HL-60 (cell line): ENCODE measurements at regions not wholly inside any gene's neighbourhood (a gene's known extent, or its start where the extent isn't known, plus 50 kb on each side); places are given as distances from the start of the nearest gene placed in this dataset.
"Not testable (repeated sequence)": the region's sequence is repeated elsewhere in the genome, so short reads cannot be mapped to it uniquely, and the experiment has no call there.

Experiments
- DNase-seq, 2 experiments: peaks; one replicate each; pipeline ENCODE4 v3.0.0-alpha.2; 2010 to 2020; ENCODE audit warnings: low read depth in 1 of 2, low spot score in 1 of 2
- H3K27ac ChIP-seq: fragments of 250-450 bp; sonication (Bioruptor Pico); replicated peaks from 2 replicates; pipeline ENCODE4 v1.5.1; 2020; ENCODE audit warnings: mild to moderate bottlenecking, moderate library complexity
- H3K27me3 ChIP-seq: fragments of 250-450 bp; sonication (Bioruptor Pico); 2 replicates; pipeline ENCODE4 v1.5.1; 2021; ENCODE audit warnings: mild to moderate bottlenecking, moderate library complexity; ENCODE audit not compliant: insufficient read depth, poor library complexity, severe bottlenecking
- H3K4me3 ChIP-seq: replicated peaks from 2 replicates; pipeline ENCODE4 v1.5.1; 2011; ENCODE audit warnings: mild to moderate bottlenecking, control low read depth, low read length; ENCODE audit not compliant: insufficient read depth
- CTCF ChIP-seq: IDR thresholded peaks from one replicate; pipeline ENCODE4 v1.5.1; 2011; ENCODE audit warnings: low read length, control low read depth, inconsistent platforms; ENCODE audit not compliant: insufficient read depth
- GABPA ChIP-seq: IDR thresholded peaks from 2 replicates; pipeline ENCODE4 v1.6.1; 2012; ENCODE audit warnings: low read depth
- POLR2AphosphoS5 ChIP-seq: IDR thresholded peaks from 2 replicates; pipeline ENCODE4 v1.6.1; 2012; ENCODE audit warnings: low read depth
- REST ChIP-seq: IDR thresholded peaks from 2 replicates; pipeline ENCODE4 v1.6.1; 2012; ENCODE audit warnings: low read depth; ENCODE audit not compliant: insufficient replicate concordance
- SPI1 ChIP-seq: IDR thresholded peaks from 2 replicates; pipeline ENCODE4 v1.6.1; 2012; ENCODE audit warnings: low read depth, mild to moderate bottlenecking, borderline replicate concordance

- no peaks in the 10 kb centered on the region for H3K27me3 ChIP-seq
- no peak for TF ChIP-seq POLR2AphosphoS5
- TF ChIP-seq REST = no peak
- TF ChIP-seq GABPA = no peak
- no peak for TF ChIP-seq CTCF
- no peak for TF ChIP-seq SPI1
- H3K27ac ChIP-seq = no peak overlapping the region
- no peak for DNase-seq
- no peak overlapping the region for H3K4me3 ChIP-seq
Observed at GRCh38 chr10:106271237-106271636, 893.3 kb downstream of the SORCS1 start.

GRCh38 chr10:106268000-106268399, 896.5 kb downstream of the SORCS1 start:
- Histone ChIP-seq H3K27me3 (no peaks in the 10 kb centered on the region), H3K27ac (no peak overlapping the region), H3K4me3 (no peak overlapping the region)
- TF ChIP-seq GABPA (no peak), CTCF (no peak), SPI1 (no peak), POLR2AphosphoS5 (no peak), REST (no peak)
- no peak for DNase-seq

- no peak overlapping the region for H3K27ac ChIP-seq
- no peak for TF ChIP-seq SPI1
- TF ChIP-seq REST = no peak
- TF ChIP-seq POLR2AphosphoS5 = no peak
- no peak overlapping the region for H3K4me3 ChIP-seq
- no peak for DNase-seq
- H3K27me3 ChIP-seq = no peaks in the 10 kb centered on the region
Observed at GRCh38 chr10:106267591-106267990, 896.9 kb downstream of the SORCS1 start.

GRCh38 chr10:106257432-106257831, 907.1 kb downstream of the SORCS1 start:
- DNase-seq, H3K4me3 ChIP-seq, H3K27me3 ChIP-seq, H3K27ac ChIP-seq: not testable (repeated sequence)
